GM13976 (cell line): ENCODE measurements at regions not wholly inside any gene's neighbourhood (a gene's known extent, or its start where the extent isn't known, plus 50 kb on each side); places are given as distances from the start of the nearest gene placed in this dataset.

Experiments
- DNase-seq: peaks from one replicate; pipeline ENCODE4 v3.0.0; 2012; ENCODE audit warnings: low spot score
- CTCF ChIP-seq: IDR thresholded peaks from 2 replicates; pipeline ENCODE4 v1.5.1; 2012; ENCODE audit warnings: borderline replicate concordance, mild to moderate bottlenecking; ENCODE audit not compliant: insufficient read depth; ENCODE audit errors: extremely low read depth, missing control alignments, control extremely low read depth
- in situ Hi-C: fragments of 300-500 bp; cut with MboI; formaldehyde crosslinking; loops from one replicate; pipeline ENCODE4 v1.12.0; 2022; ENCODE audit warnings: low sequenced_read_pairs, mixed read lengths, inconsistent platforms; ENCODE audit not compliant: unreplicated experiment

- no peak for DNase-seq
- no peak for TF ChIP-seq CTCF
- in situ Hi-C loops, result no loop called here
These were observed 194.5 kb upstream of the CNOT2 start for GRCh38 chr12:70048521-70049250.

DNA sequence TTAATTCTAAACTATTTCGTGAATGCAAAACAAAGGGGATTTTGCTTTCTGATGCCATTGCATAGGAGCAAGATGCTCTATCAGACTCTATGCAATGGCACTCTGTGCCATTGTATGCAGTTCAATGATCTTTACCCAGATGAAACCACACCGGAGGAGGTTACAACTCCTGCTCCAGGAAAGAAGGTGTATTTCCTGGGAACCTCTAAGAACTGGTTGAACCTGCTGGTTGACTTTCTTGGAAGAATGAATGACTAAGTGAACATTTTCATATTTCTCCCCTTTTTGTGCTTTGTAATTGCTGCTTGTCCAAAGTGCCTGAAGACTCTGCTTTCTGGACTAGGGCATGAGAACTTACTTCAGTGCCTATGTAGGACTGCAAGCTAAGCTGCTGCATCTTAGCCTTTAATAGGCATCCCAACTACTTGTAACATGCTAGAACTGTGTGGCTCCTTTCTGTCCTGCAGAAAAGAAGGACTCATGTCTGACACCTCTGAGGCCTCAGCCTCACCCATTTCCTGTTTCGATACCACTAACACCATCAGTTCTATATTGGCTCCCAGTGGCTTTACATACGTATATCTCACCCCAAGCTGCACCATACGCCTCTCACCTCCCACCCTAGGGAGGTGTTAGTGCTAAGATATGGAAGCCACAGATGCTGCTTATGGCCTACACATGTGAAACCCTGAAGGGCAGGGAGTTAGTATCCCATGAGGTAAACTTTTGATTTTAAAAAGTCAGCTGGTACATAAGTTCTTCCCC is 193.5 kb upstream of the CNOT2 start:
- peak; percentile 33 for DNase-seq
- no peak for TF ChIP-seq CTCF
- in situ Hi-C loops, result no loop called here

DNA sequence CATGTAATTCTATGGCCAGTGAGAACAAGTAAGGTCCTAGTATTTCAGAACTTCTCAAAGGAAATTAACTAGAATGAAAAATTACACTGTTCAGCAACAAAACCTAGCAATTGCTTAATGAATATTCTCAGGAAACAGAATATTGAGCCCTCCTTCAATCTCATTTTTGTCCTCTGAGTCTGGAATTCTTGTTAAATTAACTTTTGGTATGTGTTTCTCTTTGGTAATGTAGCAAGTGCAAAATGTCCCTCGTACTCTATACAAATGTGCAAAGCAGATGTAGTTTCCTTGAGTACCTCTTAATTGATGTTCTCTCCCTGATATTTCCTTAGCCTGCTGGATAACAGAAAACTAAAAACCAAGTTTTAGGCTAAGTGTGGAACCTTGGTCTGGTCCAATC is 190.8 kb upstream of the CNOT2 start:
- TF ChIP-seq CTCF, result no peak
- DNase-seq, result no peak
- in situ Hi-C loops, result no loop called here

GRCh38 chr12:70052931-70053497 is 190.2 kb upstream of the CNOT2 start:
- DNase-seq, result no peak
- no peak for TF ChIP-seq CTCF
- in situ Hi-C loops, result no loop called here

DNA sequence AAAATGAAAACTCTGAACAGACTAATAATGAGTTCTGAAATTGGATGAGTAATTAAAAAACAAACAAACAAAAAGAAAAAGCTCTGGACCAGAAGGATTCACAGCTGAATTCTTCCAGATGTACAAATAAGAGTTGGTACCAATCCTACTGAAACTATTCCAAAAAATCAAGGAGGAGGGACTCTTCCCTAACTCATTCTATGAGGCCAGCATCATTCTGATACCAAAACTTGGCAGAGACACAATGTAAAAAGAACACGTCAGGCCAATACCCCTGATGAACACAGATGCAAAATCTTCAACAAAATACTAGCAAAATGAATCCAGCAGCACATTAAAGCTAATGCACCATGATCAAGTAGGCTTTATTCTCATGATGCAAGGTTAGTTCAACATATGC is 183.9 kb upstream of the CNOT2 start:
- no peak for TF ChIP-seq CTCF
- DNase-seq, result no peak
- in situ Hi-C loops, result no loop called here

DNA sequence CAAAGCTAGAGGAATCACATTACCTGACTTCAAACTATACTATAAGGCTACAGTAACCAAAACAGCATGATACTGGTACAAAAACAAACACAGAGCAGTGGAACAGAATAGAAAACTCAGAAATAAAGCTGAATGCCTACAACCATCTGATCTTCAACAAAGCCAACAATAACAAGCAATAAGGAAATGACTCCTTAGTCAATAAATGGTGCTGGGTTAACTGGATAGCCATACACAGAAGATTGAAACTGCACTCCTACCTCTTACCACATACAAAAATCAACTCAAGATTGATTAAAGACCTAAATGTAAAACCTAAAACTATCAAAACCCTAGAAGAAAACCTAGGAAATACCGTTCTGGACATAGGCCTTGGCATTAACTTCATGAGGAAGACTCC is 182.6 kb upstream of the CNOT2 start:
- no peak for TF ChIP-seq CTCF
- in situ Hi-C loops, result no loop called here
- no peak for DNase-seq
